SJSA1 (cell line): ENCODE measurements at regions not wholly inside any gene's neighbourhood (a gene's known extent, or its start where the extent isn't known, plus 50 kb on each side); places are given as distances from the start of the nearest gene placed in this dataset.

Experiments used
- DNase-seq, 2 experiments: peaks; one replicate each; pipeline ENCODE4 v3.0.0-alpha.2; 2015 to 2020; ENCODE audit warnings: low spot score in 2 of 2, low read depth in 1 of 2
- H3K27ac ChIP-seq: fragments of 250-450 bp; sonication (Bioruptor Pico); 2 replicates; pipeline ENCODE4 v1.5.1; 2020; ENCODE audit warnings: mild to moderate bottlenecking, moderate library complexity
- H3K27me3 ChIP-seq: fragments of 250-450 bp; sonication (Bioruptor Pico); replicated peaks from 2 replicates; pipeline ENCODE4 v1.5.1; 2020; ENCODE audit warnings: mild to moderate bottlenecking, moderate library complexity
- H3K36me3 ChIP-seq: fragments of 250-450 bp; sonication (Bioruptor Pico); 2 replicates; pipeline ENCODE4 v1.5.1; 2020; ENCODE audit warnings: mild to moderate bottlenecking
- H3K4me1 ChIP-seq: fragments of 250-450 bp; sonication (Bioruptor Pico); replicated peaks from 2 replicates; pipeline ENCODE4 v1.6.1; 2021; ENCODE audit warnings: mild to moderate bottlenecking
- H3K4me3 ChIP-seq: fragments of 250-450 bp; sonication (Bioruptor Pico); 2 replicates; pipeline ENCODE4 v1.5.1; 2020; ENCODE audit warnings: mild to moderate bottlenecking
- H3K9me3 ChIP-seq: fragments of 250-450 bp; sonication (Bioruptor Pico); replicated peaks from 2 replicates; pipeline ENCODE4 v1.5.1; 2020; ENCODE audit warnings: mild to moderate bottlenecking

GRCh38 chr2:41856946-41857345 lies 190.9 kb upstream of the PKDCC start:
- no peak for DNase-seq
- Histone ChIP-seq H3K4me1 (peaks cover 22% of the 10 kb centered on the region), H3K27ac (no peak overlapping the region), H3K4me3 (no peak overlapping the region), H3K36me3 (no peaks in the 10 kb centered on the region), H3K27me3 (no peaks in the 10 kb centered on the region), H3K9me3 (no peaks in the 10 kb centered on the region)

GRCh38 chr2:41859615-41860514 lies 188.0 kb upstream of the PKDCC start:
- H3K27ac ChIP-seq, result peak overlapping the region; percentile 51
- DNase-seq, result peak; percentile 55 to 66
- H3K4me3 ChIP-seq, result peak overlapping the region; percentile 11; the same call in 1 of the 2 replicates
- peaks cover 18% of the 10 kb centered on the region for H3K4me1 ChIP-seq
- H3K9me3 ChIP-seq, result no peaks in the 10 kb centered on the region
- no peaks in the 10 kb centered on the region for H3K36me3 ChIP-seq
- no peaks in the 10 kb centered on the region for H3K27me3 ChIP-seq

- H3K4me1 ChIP-seq, result peaks cover 36% of the 10 kb centered on the region
- no peak overlapping the region for H3K27ac ChIP-seq
- no peaks in the 10 kb centered on the region for H3K9me3 ChIP-seq
- no peak for DNase-seq
- H3K36me3 ChIP-seq, result no peaks in the 10 kb centered on the region
- no peaks in the 10 kb centered on the region for H3K27me3 ChIP-seq
- no peak overlapping the region for H3K4me3 ChIP-seq
Observed at GRCh38 chr2:41863062-41863461, 184.8 kb upstream of the PKDCC start.

GRCh38 chr2:41865263-41865662 lies 182.6 kb upstream of the PKDCC start:
- DNase-seq, result no peak
- H3K36me3 ChIP-seq, result no peaks in the 10 kb centered on the region
- no peaks in the 10 kb centered on the region for H3K9me3 ChIP-seq
- no peak overlapping the region for H3K4me3 ChIP-seq
- H3K4me1 ChIP-seq, result peaks cover 38% of the 10 kb centered on the region
- H3K27me3 ChIP-seq, result no peaks in the 10 kb centered on the region
- no peak overlapping the region for H3K27ac ChIP-seq

- H3K4me3 ChIP-seq, result peak overlapping the region; percentile 11
- DNase-seq, result peak in 1 of 2 experiments; percentile 39
- no peaks in the 10 kb centered on the region for H3K36me3 ChIP-seq
- H3K27me3 ChIP-seq, result no peaks in the 10 kb centered on the region
- 0 out of 2 replicates have a peak overlapping the region, but pooled peaks have one; percentile 2 for H3K27ac ChIP-seq
- H3K4me1 ChIP-seq, result peaks cover 52% of the 10 kb centered on the region
- H3K9me3 ChIP-seq, result no peaks in the 10 kb centered on the region
Observed at GRCh38 chr2:41867553-41867952, 180.3 kb upstream of the PKDCC start.

- Histone ChIP-seq H3K9me3 (no peaks in the 10 kb centered on the region), H3K4me1 (peaks cover 68% of the 10 kb centered on the region), H3K27ac (no peak overlapping the region), H3K27me3 (no peaks in the 10 kb centered on the region), H3K36me3 (no peaks in the 10 kb centered on the region), H3K4me3 (no peak overlapping the region)
- DNase-seq, result peak; percentile 74 to 78
Observed at GRCh38 chr2:41869542-41870264, 178.1 kb upstream of the PKDCC start.

GRCh38 chr2:41870265-41870585 lies 177.6 kb upstream of the PKDCC start:
- H3K9me3 ChIP-seq, result no peaks in the 10 kb centered on the region
- peaks cover 68% of the 10 kb centered on the region for H3K4me1 ChIP-seq
- no peaks in the 10 kb centered on the region for H3K27me3 ChIP-seq
- no peak overlapping the region for H3K4me3 ChIP-seq
- no peaks in the 10 kb centered on the region for H3K36me3 ChIP-seq
- no peak for DNase-seq
- H3K27ac ChIP-seq, result no peak overlapping the region

GRCh38 chr2:41871080-41871479 lies 176.7 kb upstream of the PKDCC start:
- H3K36me3 ChIP-seq, result no peaks in the 10 kb centered on the region
- no peaks in the 10 kb centered on the region for H3K27me3 ChIP-seq
- H3K4me1 ChIP-seq, result peaks cover 68% of the 10 kb centered on the region
- DNase-seq, result peak in 1 of 2 experiments; percentile 30
- no peak overlapping the region for H3K27ac ChIP-seq
- H3K4me3 ChIP-seq, result no peak overlapping the region
- H3K9me3 ChIP-seq, result no peaks in the 10 kb centered on the region

- Histone ChIP-seq H3K4me3 (no peak overlapping the region), H3K27me3 (no peaks in the 10 kb centered on the region), H3K4me1 (peaks cover 54% of the 10 kb centered on the region), H3K27ac (peak overlapping the region; percentile 44), H3K9me3 (no peaks in the 10 kb centered on the region), H3K36me3 (no peaks in the 10 kb centered on the region)
- DNase-seq, result peak; percentile 55 to 68
Observed at GRCh38 chr2:41872646-41873045, 175.2 kb upstream of the PKDCC start.

- Histone ChIP-seq H3K36me3 (no peaks in the 10 kb centered on the region), H3K27me3 (no peaks in the 10 kb centered on the region), H3K9me3 (no peaks in the 10 kb centered on the region), H3K4me3 (no peak overlapping the region), H3K4me1 (peaks cover 47% of the 10 kb centered on the region), H3K27ac (peak overlapping the region; percentile 44)
- peak in 1 of 2 experiments; percentile 34 for DNase-seq
Observed at GRCh38 chr2:41873102-41874031, 174.5 kb upstream of the PKDCC start.

- no peaks in the 10 kb centered on the region for H3K9me3 ChIP-seq
- H3K4me1 ChIP-seq, result peaks cover 39% of the 10 kb centered on the region
- no peak overlapping the region for H3K4me3 ChIP-seq
- DNase-seq, result no peak
- no peaks in the 10 kb centered on the region for H3K36me3 ChIP-seq
- no peaks in the 10 kb centered on the region for H3K27me3 ChIP-seq
- H3K27ac ChIP-seq, result no peak overlapping the region
Observed at GRCh38 chr2:41877114-41877678, 170.6 kb upstream of the PKDCC start.

GRCh38 chr2:41878056-41878455 lies 169.8 kb upstream of the PKDCC start:
- H3K9me3 ChIP-seq, result no peaks in the 10 kb centered on the region
- H3K27ac ChIP-seq, result no peak overlapping the region
- H3K4me3 ChIP-seq, result no peak overlapping the region
- no peak for DNase-seq
- H3K36me3 ChIP-seq, result no peaks in the 10 kb centered on the region
- H3K4me1 ChIP-seq, result peaks cover 31% of the 10 kb centered on the region
- H3K27me3 ChIP-seq, result no peaks in the 10 kb centered on the region

- Histone ChIP-seq H3K4me1 (peaks cover 24% of the 10 kb centered on the region), H3K4me3 (no peak overlapping the region), H3K27ac (no peak overlapping the region), H3K9me3 (no peaks in the 10 kb centered on the region), H3K27me3 (no peaks in the 10 kb centered on the region), H3K36me3 (no peaks in the 10 kb centered on the region)
- DNase-seq, result no peak
Observed at GRCh38 chr2:41878716-41879234, 169.0 kb upstream of the PKDCC start.
